ENCODE measurements at regions not wholly inside any gene's neighbourhood (a gene's known extent, or its start where the extent isn't known, plus 50 kb on each side); places are given as distances from the start of the nearest gene placed in this dataset.

- TF ChIP-seq, protein P1, sequence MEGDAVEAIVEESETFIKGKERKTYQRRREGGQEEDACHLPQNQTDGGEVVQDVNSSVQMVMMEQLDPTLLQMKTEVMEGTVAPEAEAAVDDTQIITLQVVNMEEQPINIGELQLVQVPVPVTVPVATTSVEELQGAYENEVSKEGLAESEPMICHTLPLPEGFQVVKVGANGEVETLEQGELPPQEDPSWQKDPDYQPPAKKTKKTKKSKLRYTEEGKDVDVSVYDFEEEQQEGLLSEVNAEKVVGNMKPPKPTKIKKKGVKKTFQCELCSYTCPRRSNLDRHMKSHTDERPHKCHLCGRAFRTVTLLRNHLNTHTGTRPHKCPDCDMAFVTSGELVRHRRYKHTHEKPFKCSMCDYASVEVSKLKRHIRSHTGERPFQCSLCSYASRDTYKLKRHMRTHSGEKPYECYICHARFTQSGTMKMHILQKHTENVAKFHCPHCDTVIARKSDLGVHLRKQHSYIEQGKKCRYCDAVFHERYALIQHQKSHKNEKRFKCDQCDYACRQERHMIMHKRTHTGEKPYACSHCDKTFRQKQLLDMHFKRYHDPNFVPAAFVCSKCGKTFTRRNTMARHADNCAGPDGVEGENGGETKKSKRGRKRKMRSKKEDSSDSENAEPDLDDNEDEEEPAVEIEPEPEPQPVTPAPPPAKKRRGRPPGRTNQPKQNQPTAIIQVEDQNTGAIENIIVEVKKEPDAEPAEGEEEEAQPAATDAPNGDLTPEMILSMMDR (IDR thresholded peaks at IDR 0.05; ENCODE audit: low read length), result no peak
- no peak for TF ChIP-seq EZH2 (IDR thresholded peaks at IDR 0.05; ENCODE audit: borderline replicate concordance, low read length)
These were observed 206.5 kb upstream of the ANXA10 start for GRCh38 chr4:167885872-167886271.
